Adrenal gland (tissue), 5 donors: ENCODE measurements at regions not wholly inside any gene's neighbourhood (a gene's known extent, or its start where the extent isn't known, plus 50 kb on each side); places are given as distances from the start of the nearest gene placed in this dataset.

Experiments
- CTCF ChIP-seq, 6 experiments: fragments of 450-650 bp in 4 of 6; fragments of 200-600 bp in 2 of 6; sonication (generic) in 1 of 6; IDR thresholded peaks; 1 replicate in 5 of 6; 2 replicates in 1 of 6; pipeline versions ENCODE4 v1.5.1 to v1.8.0; 2016 to 2021; ENCODE audit warnings: antibody characterized with exemption in 6 of 6, mild to moderate bottlenecking in 2 of 6, moderate library complexity in 1 of 6
- POLR2A ChIP-seq, 2 donors: fragments of 450-650 bp; IDR thresholded peaks; one replicate each; pipeline ENCODE4 v1.6.1; 2017; ENCODE audit warnings: antibody characterized with exemption in 2 of 2, mild to moderate bottlenecking in 2 of 2, moderate library complexity in 1 of 2
- donor health status: DM: no; HTN: no; CAD: no.

GRCh38 chr12:130087222-130087621 lies 75.0 kb upstream of the FZD10 start:
- TF ChIP-seq CTCF (IDR thresholded peaks at IDR 0.05), result no peak
- no peak for TF ChIP-seq POLR2A (IDR thresholded peaks at IDR 0.05)
